Tongue (tissue), 1 donor: ENCODE measurements at regions not wholly inside any gene's neighbourhood (a gene's known extent, or its start where the extent isn't known, plus 50 kb on each side); places are given as distances from the start of the nearest gene placed in this dataset.
A peak's percentile ranks its signal among the peaks of the same experiment; 100 is the strongest.

Experiments
- DNase-seq: peaks from one replicate; pipeline ENCODE4 v3.0.0-alpha.2; 2015

- DNase-seq = no peak
Observed at GRCh38 chr15:39282663-39283208, 298.1 kb upstream of the THBS1 start.

GRCh38 chr15:39283531-39283930, 297.3 kb upstream of the THBS1 start:
- DNase-seq = no peak

- no peak for DNase-seq
Observed at GRCh38 chr15:39285071-39285470, 295.8 kb upstream of the THBS1 start.

- DNase-seq = no peak
Observed at GRCh38 chr15:39285663-39286062, 295.2 kb upstream of the THBS1 start.

- DNase-seq = no peak
Observed at GRCh38 chr15:39286706-39287105, 294.2 kb upstream of the THBS1 start.

GRCh38 chr15:39287322-39288195, 293.3 kb upstream of the THBS1 start:
- DNase-seq = no peak

- no peak for DNase-seq
Observed at GRCh38 chr15:39290711-39291435, 290.0 kb upstream of the THBS1 start.

GRCh38 chr15:39291690-39292089, 289.2 kb upstream of the THBS1 start:
- DNase-seq = no peak

GRCh38 chr15:39296955-39297354, 283.9 kb upstream of the THBS1 start:
- no peak for DNase-seq

- DNase-seq = no peak
Observed at GRCh38 chr15:39298271-39298962, 282.5 kb upstream of the THBS1 start.

GRCh38 chr15:39299486-39300267, 281.2 kb upstream of the THBS1 start:
- DNase-seq = no peak

- no peak for DNase-seq
Observed at GRCh38 chr15:39300451-39301153, 280.3 kb upstream of the THBS1 start.

- DNase-seq = peak; percentile 12
Observed at GRCh38 chr15:39301589-39301999, 279.3 kb upstream of the THBS1 start.

- no peak for DNase-seq
Observed at GRCh38 chr15:39302936-39303335, 277.9 kb upstream of the THBS1 start.

- no peak for DNase-seq
Observed at GRCh38 chr15:39304201-39304841, 276.6 kb upstream of the THBS1 start.

- no peak for DNase-seq
Observed at GRCh38 chr15:39304931-39305728, 275.7 kb upstream of the THBS1 start.

- no peak for DNase-seq
Observed at GRCh38 chr15:39310633-39311032, 270.2 kb upstream of the THBS1 start.

GRCh38 chr15:39312984-39313383, 267.9 kb upstream of the THBS1 start:
- DNase-seq = no peak

- no peak for DNase-seq
Observed at GRCh38 chr15:39313467-39313866, 267.4 kb upstream of the THBS1 start.

GRCh38 chr15:39313881-39314280, 267.0 kb upstream of the THBS1 start:
- DNase-seq = no peak
